Glomerular visceral epithelial cell (primary cell): ENCODE measurements at regions not wholly inside any gene's neighbourhood (a gene's known extent, or its start where the extent isn't known, plus 50 kb on each side); places are given as distances from the start of the nearest gene placed in this dataset.

Experiments
- DNase-seq: peaks from one replicate; pipeline ENCODE4 v3.0.0-alpha.2; 2016; ENCODE audit errors: extremely low spot score

DNA sequence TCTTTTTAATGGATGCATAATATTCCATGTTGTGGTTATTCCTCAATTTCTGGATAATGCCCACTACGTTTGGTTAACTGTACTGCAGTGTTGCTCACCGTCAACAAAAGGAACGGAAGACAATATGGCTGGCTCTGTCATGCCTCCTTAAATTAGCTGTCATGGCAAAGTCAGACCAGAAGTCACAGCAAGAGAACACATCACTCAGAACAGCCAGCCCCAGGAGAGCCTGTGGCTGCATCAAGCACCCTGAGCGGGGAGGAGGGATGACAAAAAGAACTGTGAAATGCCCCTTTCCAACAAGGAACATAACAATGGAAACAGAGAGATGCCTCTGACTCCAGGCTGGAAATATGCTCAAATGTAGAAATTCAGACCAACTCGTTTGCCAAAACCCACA, 366.0 kb upstream of the ZNF507 start:
- DNase-seq, result no peak

GRCh38 chr19:31979949-31980670, 365.3 kb upstream of the ZNF507 start:
- DNase-seq, result no peak

GRCh38 chr19:31980796-31981195, 364.6 kb upstream of the ZNF507 start:
- no peak for DNase-seq

DNA sequence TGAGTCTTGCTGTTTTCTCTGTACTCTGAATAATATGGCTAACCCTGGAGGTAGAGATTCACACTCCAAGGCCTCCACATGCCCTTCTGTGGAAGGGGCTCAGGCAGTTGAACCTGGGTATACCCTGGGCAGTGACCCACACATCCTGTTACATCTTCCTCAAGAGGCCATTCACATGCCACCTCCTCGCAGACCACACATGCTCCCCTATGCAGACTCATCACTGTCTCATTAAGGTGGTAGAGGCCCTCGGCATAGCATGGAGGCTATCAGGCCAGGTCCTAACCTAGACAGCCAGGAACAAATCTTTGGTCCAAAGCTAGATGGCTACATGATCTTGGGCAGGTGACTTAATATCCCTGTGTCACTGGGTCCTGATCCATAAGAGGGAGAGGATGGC, 363.9 kb upstream of the ZNF507 start:
- DNase-seq, result no peak

DNA sequence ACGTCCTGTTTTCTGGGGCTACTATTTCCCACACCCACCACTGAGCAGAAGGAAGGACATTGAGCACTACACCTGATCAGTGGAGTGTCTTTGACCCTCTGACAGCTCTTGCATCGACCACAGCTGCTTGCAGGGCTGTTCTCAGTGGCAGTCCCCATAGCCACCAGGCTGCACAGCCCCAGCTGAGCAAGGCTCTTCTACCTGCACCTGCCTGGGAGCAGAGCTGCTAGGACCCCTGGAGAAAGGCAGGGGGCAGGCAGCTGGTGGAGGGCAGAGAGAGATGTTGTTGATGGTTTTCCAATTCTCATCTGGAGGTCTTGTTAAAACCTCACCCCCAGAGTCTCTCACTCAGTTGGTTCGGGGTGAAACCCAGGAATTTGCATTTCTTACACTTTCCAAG, 361.8 kb upstream of the ZNF507 start:
- DNase-seq, result no peak

GRCh38 chr19:31985001-31985605, 360.3 kb upstream of the ZNF507 start:
- DNase-seq, result no peak

DNA sequence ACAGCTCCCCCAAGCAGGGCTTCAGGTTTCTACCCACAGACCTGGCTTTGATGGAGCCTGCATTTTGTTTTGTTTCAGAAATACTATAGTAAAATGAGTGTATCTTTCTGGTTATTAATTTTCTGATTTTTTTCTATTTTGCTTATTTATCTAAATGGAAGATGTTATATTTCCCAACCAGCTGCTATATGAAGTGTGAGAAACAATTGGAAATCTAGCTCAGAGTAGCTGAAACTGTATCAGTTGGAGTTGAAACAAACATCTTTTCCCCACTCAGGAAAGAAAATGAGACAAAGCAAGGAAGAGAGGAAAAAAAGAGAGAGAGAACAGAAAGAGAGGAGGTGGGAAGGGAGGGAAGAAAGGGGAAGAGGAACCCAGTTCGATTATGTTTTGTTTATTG, 358.5 kb upstream of the ZNF507 start:
- no peak for DNase-seq

DNA sequence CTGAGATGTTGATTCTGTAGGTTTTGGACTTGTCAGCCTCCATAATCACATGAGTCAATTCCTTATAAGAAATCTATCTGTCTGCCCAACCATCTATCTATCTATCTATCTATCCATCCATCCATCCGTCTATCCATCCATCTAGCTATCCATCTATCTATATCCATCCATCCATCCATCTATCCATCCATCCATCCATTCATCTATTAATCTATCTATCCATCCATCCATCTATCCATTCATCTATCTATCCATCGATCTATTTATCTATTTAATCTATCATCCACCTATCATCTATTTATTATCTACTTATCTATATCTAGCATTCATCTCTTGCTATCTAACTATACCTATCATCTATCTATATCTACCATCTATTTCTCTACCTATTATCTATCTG, 357.2 kb upstream of the ZNF507 start:
- no peak for DNase-seq

- DNase-seq, result no peak
Measured at GRCh38 chr19:31991984-31992655, 353.3 kb upstream of the ZNF507 start.

- no peak for DNase-seq
Measured at GRCh38 chr19:31992750-31993149, 352.7 kb upstream of the ZNF507 start.

- DNase-seq, result no peak
Measured at GRCh38 chr19:31995546-31995945, 349.9 kb upstream of the ZNF507 start.

DNA sequence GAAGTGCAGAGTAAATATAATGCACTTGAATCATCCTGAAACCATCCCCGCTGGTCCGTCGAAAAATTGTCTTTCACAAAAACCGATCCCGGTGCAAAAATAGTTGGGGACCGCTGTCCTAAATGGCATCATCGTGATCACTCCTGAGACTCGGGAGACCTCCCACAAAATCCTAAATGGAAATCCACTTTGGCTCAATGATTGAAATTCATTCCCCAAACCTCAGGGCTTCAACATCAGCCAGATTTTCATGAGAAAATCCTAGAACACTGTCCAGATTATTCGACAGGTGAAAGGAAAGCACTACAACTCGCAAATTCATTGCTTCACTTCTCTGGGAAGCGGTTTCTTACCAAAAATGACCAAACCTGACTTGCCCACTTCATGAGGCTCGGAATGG, 335.3 kb upstream of the ZNF507 start:
- no peak for DNase-seq

DNA sequence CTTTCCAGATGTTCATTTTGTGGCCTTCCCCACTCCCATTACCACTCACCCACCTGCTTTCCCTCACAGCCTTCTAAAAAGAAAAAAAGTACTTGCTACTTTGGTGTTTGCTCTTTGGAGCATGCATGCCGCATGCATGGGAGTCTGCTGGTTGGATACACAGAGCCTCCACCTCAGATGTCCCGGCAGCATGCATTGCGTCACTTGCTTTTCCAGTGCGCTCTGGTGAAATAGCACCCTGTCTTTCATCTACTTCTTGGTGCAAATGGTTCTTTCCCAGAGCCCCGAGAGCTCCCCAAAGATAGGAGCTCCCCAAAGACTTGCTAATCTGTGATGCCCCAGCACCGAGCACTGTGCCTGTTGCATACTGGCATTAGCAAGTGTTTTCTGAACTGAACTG, 333.2 kb upstream of the ZNF507 start:
- no peak for DNase-seq

DNA sequence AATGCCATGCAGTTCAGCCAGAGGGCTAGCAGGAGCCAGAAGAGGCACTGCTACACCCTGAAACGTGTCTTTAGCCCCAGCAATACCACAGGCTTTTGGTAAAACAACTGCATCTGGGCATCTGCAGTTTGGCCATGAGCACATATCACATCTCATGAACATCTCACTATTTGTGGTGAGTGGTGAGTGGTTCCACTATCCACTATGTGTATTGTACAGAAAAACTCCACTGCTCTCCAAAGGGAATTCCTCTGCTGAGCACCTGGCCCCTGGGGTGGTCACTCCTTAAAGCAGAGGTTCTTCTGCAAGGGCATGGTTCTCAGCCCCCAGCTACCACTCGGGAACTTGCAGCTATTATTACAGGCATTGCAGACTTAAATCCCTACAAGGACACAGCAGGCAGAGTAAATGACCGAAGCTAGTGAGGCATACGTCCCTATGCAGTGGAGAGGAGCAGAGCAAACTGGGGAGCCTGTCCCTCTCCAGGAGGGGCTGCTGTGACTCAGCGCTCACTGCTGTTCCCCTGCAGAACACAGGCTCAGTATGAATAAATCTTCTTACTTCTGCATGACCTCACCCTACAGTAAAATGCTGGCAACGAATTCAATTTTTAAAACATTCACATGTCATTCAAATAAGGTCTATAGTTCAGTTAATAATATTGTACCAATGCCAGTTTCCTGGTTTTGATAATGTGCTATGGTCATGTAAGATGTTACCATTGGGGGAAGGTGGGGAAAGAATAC, 332.4 kb upstream of the ZNF507 start:
- DNase-seq, result no peak

- no peak for DNase-seq
Measured at GRCh38 chr19:32017176-32017953, 328.0 kb upstream of the ZNF507 start.

DNA sequence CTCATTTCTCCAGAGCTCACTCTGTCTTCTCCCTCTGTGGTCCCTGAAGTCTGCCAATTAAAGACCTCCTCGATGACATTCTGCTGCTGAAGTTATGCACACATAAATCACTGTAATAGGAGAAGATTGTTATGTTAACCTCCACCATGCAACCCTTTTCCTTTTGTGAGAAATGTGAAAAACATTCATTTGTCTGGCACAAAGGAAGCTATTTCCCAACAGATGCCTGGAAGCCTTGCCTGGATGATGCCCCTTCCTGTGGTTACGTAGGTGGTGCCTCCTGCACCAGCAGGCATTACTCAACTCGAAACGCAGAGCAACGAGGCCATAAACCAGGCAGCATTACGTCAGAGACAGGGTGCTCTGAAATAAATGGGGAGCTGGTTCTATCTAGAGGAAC, 327.4 kb upstream of the ZNF507 start:
- DNase-seq, result no peak

- no peak for DNase-seq
Measured at GRCh38 chr19:32020538-32020937, 324.9 kb upstream of the ZNF507 start.

- no peak for DNase-seq
Measured at GRCh38 chr19:32022044-32022640, 323.3 kb upstream of the ZNF507 start.

- DNase-seq, result no peak
Measured at GRCh38 chr19:32022731-32023563, 322.5 kb upstream of the ZNF507 start.

DNA sequence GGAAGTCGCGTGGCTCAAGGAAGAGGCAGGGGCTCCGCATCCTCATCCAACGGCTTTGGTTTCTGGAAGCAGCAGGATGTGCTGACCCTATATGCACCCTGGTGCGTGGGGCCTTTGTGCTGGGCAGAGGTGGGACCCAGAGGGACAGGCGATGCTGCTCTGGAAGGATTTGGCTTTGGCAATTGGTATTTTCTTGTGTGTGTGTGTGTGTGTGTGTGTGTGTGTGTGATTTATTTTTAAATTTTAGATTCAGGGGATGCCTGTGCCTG, 321.9 kb upstream of the ZNF507 start:
- no peak for DNase-seq

DNA sequence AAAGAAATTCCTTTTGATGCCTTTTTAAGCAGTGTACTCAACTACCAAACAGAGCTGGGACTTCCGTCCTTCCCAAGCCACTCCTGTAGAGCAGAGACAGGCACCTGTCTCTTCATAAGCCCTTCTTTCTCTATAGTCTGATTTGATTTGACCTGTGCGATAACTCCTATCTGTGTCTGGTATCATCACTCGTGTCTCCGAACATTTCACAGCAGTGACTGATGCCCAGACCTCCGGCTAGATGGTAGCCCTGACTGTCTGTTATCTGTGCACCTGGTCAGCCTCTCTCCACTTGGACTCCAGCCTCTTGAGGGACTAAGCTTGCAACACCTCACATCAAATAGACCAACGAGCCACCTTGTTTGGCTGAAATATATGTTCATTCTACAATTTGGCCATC, 316.2 kb upstream of the ZNF507 start:
- DNase-seq, result no peak
